NCI-H69 (cell line): ENCODE measurements at regions not wholly inside any gene's neighbourhood (a gene's known extent, or its start where the extent isn't known, plus 50 kb on each side); places are given as distances from the start of the nearest gene placed in this dataset.

Source experiments
- DNase-seq: peaks from one replicate; lab custom pipeline; 2025; lab: John Stamatoyannopoulos, UW

GRCh38 chr5:166367391-166367790 lies 1924.1 kb upstream of the WWC1 start:
- DNase-seq = no peak

- DNase-seq = no peak
Measured at GRCh38 chr5:166369346-166369745, 1922.1 kb upstream of the WWC1 start.

DNA sequence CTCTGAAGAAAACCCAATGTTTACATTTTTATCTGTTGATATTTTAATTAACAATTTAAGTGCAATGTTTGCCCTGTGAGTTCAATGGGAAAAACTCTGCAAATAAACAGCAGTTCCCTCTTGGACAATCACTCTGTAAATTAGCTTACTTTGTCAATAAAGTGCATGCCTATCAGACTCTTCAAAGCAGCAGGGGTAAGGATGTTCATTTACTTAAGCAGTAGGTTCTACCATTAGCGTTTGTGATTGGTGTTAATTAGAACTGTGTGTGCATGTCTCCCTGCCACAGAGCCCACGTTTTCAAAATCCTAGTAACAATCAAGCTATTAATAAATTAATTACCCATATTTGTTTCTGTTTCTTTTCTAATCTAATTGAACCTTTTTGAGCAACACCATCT lies 1921.6 kb upstream of the WWC1 start:
- DNase-seq = peak; percentile 96

GRCh38 chr5:166370928-166371690 lies 1920.3 kb upstream of the WWC1 start:
- peak; percentile 22 for DNase-seq

GRCh38 chr5:166373817-166374216 lies 1917.6 kb upstream of the WWC1 start:
- DNase-seq = no peak

DNA sequence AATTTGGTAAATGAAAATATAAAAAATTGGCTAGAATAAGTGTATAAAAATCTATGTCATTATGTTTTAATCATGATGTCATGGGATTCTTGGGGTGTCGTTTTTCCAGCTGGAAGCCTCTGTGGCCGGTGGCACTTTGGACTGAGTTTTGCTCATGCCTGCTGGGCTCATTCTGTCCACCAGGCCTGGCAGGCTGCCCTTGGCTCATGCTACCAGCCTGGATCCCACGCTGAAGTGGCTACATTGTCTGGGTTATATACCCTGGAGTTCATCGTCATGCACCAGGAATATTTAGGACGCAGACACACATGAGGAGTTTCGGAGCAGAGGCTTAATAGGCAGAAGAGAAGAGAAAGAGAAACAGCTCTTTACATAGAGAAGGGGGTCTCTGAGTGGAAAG lies 1913.7 kb upstream of the WWC1 start:
- no peak for DNase-seq

DNA sequence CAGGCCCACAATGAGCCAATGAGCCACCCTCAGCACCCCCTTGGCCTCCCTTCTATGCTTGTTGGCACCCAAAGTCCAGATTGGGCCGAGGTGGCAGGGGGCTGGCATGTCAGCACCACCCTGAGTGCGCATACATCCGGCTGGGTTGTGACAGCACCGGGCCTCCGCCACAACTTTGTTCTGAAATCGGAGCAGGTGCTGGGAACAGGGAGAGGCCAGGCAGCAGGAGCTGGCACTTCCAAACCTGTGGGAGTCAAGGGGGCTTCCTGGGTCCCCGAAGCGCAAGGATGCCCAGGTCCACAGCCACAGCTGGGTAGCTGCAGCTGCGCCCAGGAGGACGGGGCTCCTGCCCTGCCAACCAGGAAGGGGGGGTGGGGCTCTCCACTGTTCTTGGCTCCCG lies 1911.9 kb upstream of the WWC1 start:
- no peak for DNase-seq

DNA sequence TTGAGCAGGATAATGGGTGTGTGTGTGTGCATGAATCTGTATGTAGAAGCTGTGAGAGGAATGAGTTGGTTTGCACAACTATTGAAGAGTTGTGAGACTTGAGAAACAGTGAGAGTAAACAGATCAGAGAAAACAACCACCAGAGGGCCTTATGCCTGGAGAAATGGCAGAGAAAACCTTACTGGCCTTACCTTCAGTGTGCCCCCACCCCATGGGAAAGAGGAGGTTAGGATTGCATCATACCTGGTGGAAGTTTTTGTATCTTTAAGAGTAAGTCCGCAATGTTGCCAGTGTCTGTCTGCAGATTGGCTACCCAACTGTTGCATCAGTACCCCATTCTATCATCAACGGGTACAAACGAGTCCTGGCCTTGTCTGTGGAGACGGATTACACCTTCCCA lies 1909.4 kb upstream of the WWC1 start:
- no peak for DNase-seq

DNA sequence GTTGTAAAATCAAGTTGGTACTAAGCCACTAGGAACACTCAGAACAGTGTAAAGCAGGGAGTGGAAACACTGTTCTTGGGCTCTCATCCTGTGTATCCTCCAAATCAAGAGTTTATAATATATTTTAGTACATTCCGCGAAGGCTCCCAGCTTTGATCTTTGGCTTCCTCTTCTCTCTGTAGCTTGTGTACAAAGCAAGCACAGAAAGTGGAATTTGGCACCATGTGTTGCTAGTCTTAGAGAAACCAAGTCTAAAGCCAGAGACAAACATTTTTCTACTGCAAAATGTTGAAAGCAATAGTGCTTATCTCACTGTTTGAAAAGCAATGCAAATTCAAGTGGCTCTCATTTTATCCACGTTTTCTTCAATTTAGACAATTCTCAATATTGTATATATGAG lies 1893.3 kb upstream of the WWC1 start:
- no peak for DNase-seq

GRCh38 chr5:166399781-166400180 lies 1891.7 kb upstream of the WWC1 start:
- peak; percentile 17 for DNase-seq

- DNase-seq = peak; percentile 13
Measured at GRCh38 chr5:166401391-166401790, 1890.1 kb upstream of the WWC1 start.

DNA sequence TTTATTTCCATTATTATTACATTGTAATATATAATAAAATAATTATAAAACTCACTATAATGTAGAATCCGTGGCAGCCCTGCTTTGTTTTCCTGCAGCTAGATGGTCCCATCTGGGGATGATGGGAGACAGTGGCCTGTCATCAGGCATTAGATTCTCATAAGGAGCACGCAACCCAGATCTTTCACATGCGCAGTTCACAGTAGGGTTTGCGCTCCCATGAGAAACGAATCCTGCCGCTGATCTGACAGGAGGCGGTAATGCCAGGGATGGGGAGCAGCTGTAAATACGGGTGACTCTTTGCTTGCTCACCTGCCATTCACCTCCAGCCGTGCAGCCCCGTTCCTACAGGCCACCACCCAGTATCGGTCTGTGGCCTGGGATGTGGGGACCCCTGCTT lies 1879.3 kb upstream of the WWC1 start:
- DNase-seq = no peak

GRCh38 chr5:166427211-166427610 lies 1864.2 kb upstream of the WWC1 start:
- DNase-seq = no peak

DNA sequence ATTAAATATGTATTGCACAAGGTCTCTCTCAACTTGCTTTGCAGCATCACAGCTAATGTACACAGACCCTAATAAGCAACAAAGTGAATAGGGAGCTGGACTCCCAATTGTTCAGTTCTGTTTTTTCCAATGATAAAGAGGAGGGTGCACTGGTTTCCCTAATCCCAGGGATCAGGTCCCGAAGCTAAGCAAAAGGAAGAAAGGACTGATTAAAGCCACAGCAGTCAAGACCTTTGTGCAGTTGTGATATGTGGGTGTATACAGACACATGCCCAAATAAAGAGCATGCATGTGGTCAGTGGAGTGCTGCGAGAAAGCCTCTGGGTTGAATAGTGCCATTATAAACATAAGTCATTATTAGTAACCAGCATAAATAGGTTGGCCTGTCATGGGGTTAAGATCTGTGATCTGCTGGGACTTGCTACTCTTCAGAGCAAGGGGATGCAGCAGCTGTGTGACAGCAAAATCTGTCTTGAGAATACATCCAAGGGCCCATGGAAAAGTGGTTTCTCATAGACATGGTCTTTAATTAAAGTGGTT lies 1863.1 kb upstream of the WWC1 start:
- no peak for DNase-seq

GRCh38 chr5:166430491-166431319 lies 1860.7 kb upstream of the WWC1 start:
- peak; percentile 56 for DNase-seq

DNA sequence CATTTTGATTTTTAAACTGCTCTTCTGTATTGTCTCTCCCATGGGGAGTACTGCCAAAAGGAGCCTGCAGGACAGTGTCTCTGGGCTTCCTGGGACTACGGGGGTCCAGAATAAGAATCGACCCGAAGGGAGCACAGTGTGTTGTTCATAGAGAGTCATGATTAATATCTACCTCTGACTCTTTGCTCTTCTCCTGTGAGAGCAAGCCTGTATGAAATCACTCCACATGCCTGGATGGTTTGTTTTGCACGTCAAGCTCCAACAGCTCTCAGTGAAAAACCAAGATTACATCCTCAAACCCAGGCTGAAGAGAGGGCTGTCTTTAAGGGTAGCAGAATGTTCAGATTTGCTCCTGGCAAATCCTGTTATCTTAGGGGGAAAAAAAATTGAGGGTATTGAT lies 1860.0 kb upstream of the WWC1 start:
- DNase-seq = no peak

GRCh38 chr5:166433679-166434078 lies 1857.8 kb upstream of the WWC1 start:
- DNase-seq = no peak

DNA sequence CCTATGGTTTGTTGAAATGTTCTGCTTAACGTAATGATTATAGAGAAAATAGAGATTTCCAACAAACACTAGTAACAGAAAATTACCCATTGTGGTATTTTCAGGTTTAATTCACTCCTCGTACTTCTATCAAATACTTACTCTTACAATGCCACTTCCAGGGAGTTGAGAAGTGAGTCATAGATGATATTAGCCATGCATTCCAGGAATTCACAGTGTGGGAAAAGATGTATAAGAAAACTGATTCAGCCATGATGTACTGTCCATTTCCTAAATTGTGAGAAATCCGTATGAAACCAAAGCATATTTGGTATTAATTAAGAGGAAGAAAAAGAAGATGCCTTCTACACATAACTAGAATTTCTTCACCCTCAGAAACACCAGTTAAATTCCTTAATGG lies 1854.6 kb upstream of the WWC1 start:
- DNase-seq = no peak

- DNase-seq = no peak
Measured at GRCh38 chr5:166486348-166486747, 1805.1 kb upstream of the WWC1 start.

DNA sequence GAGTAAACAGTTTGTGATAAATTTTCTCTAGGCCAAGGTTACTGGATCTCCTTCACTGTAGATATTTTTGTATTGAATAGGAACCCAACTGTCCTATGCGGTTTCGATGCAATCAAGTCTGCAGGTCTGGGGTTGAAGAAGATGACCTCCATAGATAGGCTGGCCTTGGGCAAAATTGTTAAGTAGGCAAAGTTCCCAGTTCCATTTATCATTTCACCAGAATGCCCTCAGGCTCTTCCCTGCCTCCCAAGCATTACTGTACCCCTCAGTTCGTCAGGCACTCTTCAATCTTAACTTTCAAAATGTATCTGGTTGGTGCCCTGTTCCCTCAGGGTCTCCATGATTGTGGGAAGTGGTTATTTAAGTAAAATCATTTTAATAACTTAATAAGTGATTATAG lies 1802.9 kb upstream of the WWC1 start:
- no peak for DNase-seq

DNA sequence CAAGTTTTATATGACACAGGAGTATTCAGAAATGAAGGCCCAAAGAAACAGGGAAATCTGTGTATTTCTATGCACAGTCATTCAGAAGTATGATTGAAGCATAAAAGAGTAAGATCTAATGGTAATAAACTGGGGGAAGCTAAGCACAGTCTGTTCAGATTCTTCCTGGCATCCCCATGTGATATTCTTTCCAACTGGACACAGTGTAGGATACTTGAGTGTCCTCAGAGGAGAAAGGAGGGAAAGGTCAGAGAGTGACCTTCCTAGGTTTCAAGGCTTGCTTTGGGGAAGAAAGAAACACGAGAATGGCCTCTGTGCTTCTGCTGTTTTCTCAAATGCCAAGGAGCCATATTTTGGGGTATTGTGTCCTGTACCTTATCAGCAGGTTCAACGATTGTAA lies 1798.4 kb upstream of the WWC1 start:
- DNase-seq = no peak

DNA sequence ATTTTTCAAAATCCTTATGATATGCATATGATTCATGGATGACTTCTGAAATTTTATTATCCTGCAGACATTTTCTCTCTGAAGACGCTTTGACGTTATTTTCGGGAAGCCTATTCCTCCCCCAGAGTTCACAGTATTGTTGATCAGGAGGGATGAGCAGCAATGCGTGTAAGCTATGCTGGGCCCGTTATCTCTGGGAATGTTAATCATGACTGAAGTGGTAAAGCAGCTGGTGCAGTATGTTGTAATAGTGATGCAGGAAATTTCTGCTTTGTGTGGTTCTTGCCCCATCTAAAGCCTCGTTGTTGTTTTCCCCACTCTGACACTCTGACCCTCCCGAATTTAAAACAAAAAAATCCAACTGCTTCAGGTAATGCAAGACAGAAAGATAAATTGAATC lies 1797.8 kb upstream of the WWC1 start:
- no peak for DNase-seq

- no peak for DNase-seq
Measured at GRCh38 chr5:166497496-166498104, 1793.8 kb upstream of the WWC1 start.
